ENCODE measurements at regions not wholly inside any gene's neighbourhood (a gene's known extent, or its start where the extent isn't known, plus 50 kb on each side); places are given as distances from the start of the nearest gene placed in this dataset.

DNA sequence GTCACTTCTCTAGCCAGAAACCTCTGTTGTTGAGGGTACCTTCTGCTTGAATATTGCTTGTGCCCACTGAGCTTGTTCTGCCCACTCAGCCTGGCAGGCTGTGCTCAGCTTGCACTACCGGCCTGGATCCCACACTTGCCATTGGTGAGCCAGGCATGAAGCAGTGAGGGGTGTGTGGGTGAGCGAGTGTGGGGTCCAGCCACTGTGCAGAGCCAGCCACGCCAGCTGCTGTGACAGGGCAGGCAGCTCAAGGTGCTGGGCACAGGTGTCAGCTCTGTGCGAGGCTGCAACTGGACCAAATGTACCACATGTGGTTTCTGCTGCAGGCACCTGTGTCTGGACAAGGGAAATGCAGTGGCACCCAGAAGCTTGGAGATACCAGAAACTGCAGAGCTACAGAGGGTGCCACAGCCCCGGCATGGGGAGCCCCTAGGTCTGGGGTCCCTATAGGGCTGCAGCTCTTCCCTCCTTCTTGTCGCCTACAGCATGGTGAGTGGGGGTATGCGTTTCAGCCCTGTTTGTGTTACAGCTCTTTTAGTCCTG is 305.1 kb upstream of the RIOK2 start:
- no peak for TF ChIP-seq POLR2AphosphoS5 (IDR thresholded peaks at IDR 0.05; ENCODE audit: low read depth, low read length)
- TF ChIP-seq SIN3A (IDR thresholded peaks at IDR 0.05; ENCODE audit: borderline replicate concordance, insufficient read depth, low read length) = no peak
- no peak for TF ChIP-seq TAF1 (IDR thresholded peaks at IDR 0.05; ENCODE audit: borderline replicate concordance, insufficient read depth, low read length)
- TF ChIP-seq, protein P1, sequence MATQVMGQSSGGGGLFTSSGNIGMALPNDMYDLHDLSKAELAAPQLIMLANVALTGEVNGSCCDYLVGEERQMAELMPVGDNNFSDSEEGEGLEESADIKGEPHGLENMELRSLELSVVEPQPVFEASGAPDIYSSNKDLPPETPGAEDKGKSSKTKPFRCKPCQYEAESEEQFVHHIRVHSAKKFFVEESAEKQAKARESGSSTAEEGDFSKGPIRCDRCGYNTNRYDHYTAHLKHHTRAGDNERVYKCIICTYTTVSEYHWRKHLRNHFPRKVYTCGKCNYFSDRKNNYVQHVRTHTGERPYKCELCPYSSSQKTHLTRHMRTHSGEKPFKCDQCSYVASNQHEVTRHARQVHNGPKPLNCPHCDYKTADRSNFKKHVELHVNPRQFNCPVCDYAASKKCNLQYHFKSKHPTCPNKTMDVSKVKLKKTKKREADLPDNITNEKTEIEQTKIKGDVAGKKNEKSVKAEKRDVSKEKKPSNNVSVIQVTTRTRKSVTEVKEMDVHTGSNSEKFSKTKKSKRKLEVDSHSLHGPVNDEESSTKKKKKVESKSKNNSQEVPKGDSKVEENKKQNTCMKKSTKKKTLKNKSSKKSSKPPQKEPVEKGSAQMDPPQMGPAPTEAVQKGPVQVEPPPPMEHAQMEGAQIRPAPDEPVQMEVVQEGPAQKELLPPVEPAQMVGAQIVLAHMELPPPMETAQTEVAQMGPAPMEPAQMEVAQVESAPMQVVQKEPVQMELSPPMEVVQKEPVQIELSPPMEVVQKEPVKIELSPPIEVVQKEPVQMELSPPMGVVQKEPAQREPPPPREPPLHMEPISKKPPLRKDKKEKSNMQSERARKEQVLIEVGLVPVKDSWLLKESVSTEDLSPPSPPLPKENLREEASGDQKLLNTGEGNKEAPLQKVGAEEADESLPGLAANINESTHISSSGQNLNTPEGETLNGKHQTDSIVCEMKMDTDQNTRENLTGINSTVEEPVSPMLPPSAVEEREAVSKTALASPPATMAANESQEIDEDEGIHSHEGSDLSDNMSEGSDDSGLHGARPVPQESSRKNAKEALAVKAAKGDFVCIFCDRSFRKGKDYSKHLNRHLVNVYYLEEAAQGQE (IDR thresholded peaks at IDR 0.05; ENCODE audit: insufficient read depth in 1 of 2, low read depth in 2 of 2, low read length in 2 of 2) = no peak
- no peak for TF ChIP-seq FOXP2 (optimal IDR thresholded peaks at IDR 0.05; ENCODE audit: borderline replicate concordance, extremely low read depth, extremely low read length, insufficient read depth)
